ENCODE measurements at regions not wholly inside any gene's neighbourhood (a gene's known extent, or its start where the extent isn't known, plus 50 kb on each side); places are given as distances from the start of the nearest gene placed in this dataset.

DNA sequence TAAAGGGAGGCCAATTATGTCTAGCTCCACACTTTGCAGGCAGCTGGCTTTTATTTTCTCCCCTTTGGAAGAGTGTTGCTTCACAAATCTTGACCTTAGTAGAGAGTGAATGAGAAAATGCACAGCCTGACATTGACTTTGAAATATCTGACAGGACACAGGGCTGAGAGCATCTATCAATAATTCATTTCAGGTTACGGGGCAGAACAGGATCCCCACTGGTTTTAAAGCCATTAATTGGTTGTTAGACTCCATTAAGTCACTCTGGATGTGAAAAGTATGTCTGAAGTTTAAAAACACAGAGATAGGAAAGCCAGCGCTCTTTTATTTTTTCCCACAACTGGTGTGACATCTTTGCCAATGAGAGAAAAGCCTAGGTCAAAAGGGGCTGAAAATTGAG lies 251.9 kb upstream of the TMC3 start:
- H3K4me1 Mint-ChIP-seq (ENCODE audit: low read depth), result no peaks in the 10 kb centered on the region
- no peak for DNase-seq (ENCODE audit: low spot score)
- H3K9me3 Mint-ChIP-seq (ENCODE audit: low read depth), result peaks cover 9% of the 10 kb centered on the region
- TF ChIP-seq, protein P1, sequence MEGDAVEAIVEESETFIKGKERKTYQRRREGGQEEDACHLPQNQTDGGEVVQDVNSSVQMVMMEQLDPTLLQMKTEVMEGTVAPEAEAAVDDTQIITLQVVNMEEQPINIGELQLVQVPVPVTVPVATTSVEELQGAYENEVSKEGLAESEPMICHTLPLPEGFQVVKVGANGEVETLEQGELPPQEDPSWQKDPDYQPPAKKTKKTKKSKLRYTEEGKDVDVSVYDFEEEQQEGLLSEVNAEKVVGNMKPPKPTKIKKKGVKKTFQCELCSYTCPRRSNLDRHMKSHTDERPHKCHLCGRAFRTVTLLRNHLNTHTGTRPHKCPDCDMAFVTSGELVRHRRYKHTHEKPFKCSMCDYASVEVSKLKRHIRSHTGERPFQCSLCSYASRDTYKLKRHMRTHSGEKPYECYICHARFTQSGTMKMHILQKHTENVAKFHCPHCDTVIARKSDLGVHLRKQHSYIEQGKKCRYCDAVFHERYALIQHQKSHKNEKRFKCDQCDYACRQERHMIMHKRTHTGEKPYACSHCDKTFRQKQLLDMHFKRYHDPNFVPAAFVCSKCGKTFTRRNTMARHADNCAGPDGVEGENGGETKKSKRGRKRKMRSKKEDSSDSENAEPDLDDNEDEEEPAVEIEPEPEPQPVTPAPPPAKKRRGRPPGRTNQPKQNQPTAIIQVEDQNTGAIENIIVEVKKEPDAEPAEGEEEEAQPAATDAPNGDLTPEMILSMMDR (IDR thresholded peaks at IDR 0.05), result no peak
- no peak overlapping the region for H3K4me3 Mint-ChIP-seq (ENCODE audit: unreplicated experiment)
- no peak overlapping the region for H3K27ac Mint-ChIP-seq (ENCODE audit: unreplicated experiment)
- H3K36me3 Mint-ChIP-seq (ENCODE audit: low read depth), result peaks cover 2% of the 10 kb centered on the region
- H3K27me3 Mint-ChIP-seq (ENCODE audit: low read depth), result peaks cover 2% of the 10 kb centered on the region

- Mint-ChIP-seq H3K4me3 (ENCODE audit: unreplicated experiment) (no peak overlapping the region), H3K27ac (ENCODE audit: unreplicated experiment) (no peak overlapping the region), H3K9me3 (ENCODE audit: low read depth) (peaks cover 4% of the 10 kb centered on the region), H3K36me3 (ENCODE audit: low read depth) (no peaks in the 10 kb centered on the region), H3K27me3 (ENCODE audit: low read depth) (no peaks in the 10 kb centered on the region), H3K4me1 (ENCODE audit: low read depth) (no peaks in the 10 kb centered on the region)
- DNase-seq (ENCODE audit: low spot score), result no peak
- TF ChIP-seq, protein P1 (IDR thresholded peaks at IDR 0.05), result no peak
Measured at GRCh38 chr15:81619002-81619401, 245.0 kb upstream of the TMC3 start.

GRCh38 chr15:81612631-81613030 lies 238.6 kb upstream of the TMC3 start:
- TF ChIP-seq, protein P1 (IDR thresholded peaks at IDR 0.05), result no peak
- Mint-ChIP-seq H3K4me1 (ENCODE audit: low read depth) (no peaks in the 10 kb centered on the region), H3K27ac (ENCODE audit: unreplicated experiment) (no peak overlapping the region), H3K36me3 (ENCODE audit: low read depth) (no peaks in the 10 kb centered on the region), H3K9me3 (ENCODE audit: low read depth) (no peaks in the 10 kb centered on the region), H3K27me3 (ENCODE audit: low read depth) (peaks cover 7% of the 10 kb centered on the region), H3K4me3 (ENCODE audit: unreplicated experiment) (no peak overlapping the region)
- no peak for DNase-seq (ENCODE audit: low spot score)

DNA sequence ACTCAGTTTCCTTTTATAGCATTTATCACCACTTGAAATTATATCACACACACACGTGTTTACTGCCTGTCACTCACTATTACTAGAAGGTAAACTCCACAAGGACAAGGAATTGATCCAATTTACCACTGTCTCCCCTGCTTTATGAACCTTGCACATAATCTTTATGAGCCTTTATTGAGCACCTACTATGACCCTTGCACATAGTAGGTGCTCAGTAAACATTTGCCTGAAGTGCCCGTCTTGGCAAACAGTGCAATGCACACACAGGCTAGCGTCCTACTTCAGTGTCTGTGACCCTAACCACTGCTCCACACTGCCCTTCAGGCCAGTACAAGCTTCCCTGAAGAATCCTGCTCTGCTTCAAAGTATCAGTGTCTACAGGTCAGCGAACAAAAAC lies 237.7 kb upstream of the TMC3 start:
- Mint-ChIP-seq H3K36me3 (ENCODE audit: low read depth) (no peaks in the 10 kb centered on the region), H3K4me1 (ENCODE audit: low read depth) (no peaks in the 10 kb centered on the region), H3K27ac (ENCODE audit: unreplicated experiment) (no peak overlapping the region), H3K9me3 (ENCODE audit: low read depth) (no peaks in the 10 kb centered on the region), H3K4me3 (ENCODE audit: unreplicated experiment) (no peak overlapping the region), H3K27me3 (ENCODE audit: low read depth) (peaks cover 7% of the 10 kb centered on the region)
- no peak for DNase-seq (ENCODE audit: low spot score)
- TF ChIP-seq, protein P1 (IDR thresholded peaks at IDR 0.05), result no peak

GRCh38 chr15:81608309-81608829 lies 234.4 kb upstream of the TMC3 start:
- Mint-ChIP-seq H3K36me3 (ENCODE audit: low read depth) (no peaks in the 10 kb centered on the region), H3K27ac (ENCODE audit: unreplicated experiment) (no peak overlapping the region), H3K4me3 (ENCODE audit: unreplicated experiment) (no peak overlapping the region), H3K4me1 (ENCODE audit: low read depth) (no peaks in the 10 kb centered on the region), H3K9me3 (ENCODE audit: low read depth) (no peaks in the 10 kb centered on the region), H3K27me3 (ENCODE audit: low read depth) (peaks cover 7% of the 10 kb centered on the region)
- TF ChIP-seq, protein P1 (IDR thresholded peaks at IDR 0.05), result no peak
- no peak for DNase-seq (ENCODE audit: low spot score)

Measured in chondrocyte (in vitro differentiated cells).